ENCODE measurements at regions not wholly inside any gene's neighbourhood (a gene's known extent, or its start where the extent isn't known, plus 50 kb on each side); places are given as distances from the start of the nearest gene placed in this dataset.

- Histone ChIP-seq H3K9ac (ENCODE audit: insufficient read depth in 1 of 2, low read length in 2 of 2) (peak overlapping the region in 1 of 2 donors; percentile 16), H3K4me3 (no peak overlapping the region), H3K27me3 (ENCODE audit: control insufficient read depth in 3 of 3, insufficient read depth in 3 of 3, low read length in 2 of 3) (no peaks in the 10 kb centered on the region), H3K27ac (ENCODE audit: low read depth in 1 of 2, low read length in 1 of 2) (no peak overlapping the region), H3K9me3 (ENCODE audit: control insufficient read depth in 4 of 4, insufficient read depth in 3 of 4, low read length in 3 of 4) (no peaks in the 10 kb centered on the region), H3K36me3 (ENCODE audit: control insufficient read depth in 4 of 4, insufficient read depth in 4 of 4, low read length in 4 of 4) (no peaks in the 10 kb centered on the region), H3K4me1 (ENCODE audit: control insufficient read depth in 5 of 5, insufficient read depth in 5 of 5, low read length in 5 of 5) (peaks cover 0 to 31% (median 2%) of the 10 kb centered on the region in 5 donors)
- 58 to 68% methylated on average over 6 of the region's 6 CpGs for WGBS, 2 donors
- no peak for TF ChIP-seq CTCF (IDR thresholded peaks at IDR 0.05; ENCODE audit: control extremely low read depth, extremely low read depth)
- DNase-seq (peak; percentile 67 to 95 (median 94)), ATAC-seq (ENCODE audit: insufficient read depth, low FRiP score) (no peak)
These were observed 258.5 kb downstream of the HACE1 start for GRCh38 chr6:104601131-104601651.

GRCh38 chr6:104600639-104600931, 259.1 kb downstream of the HACE1 start:
- ATAC-seq (ENCODE audit: insufficient read depth, low FRiP score) = no peak
- WGBS, 2 donors = 62 to 78% methylated on average over 2 of the region's 2 CpGs
- Histone ChIP-seq H3K27me3 (ENCODE audit: control insufficient read depth in 3 of 3, insufficient read depth in 3 of 3, low read length in 2 of 3) (no peaks in the 10 kb centered on the region), H3K36me3 (ENCODE audit: control insufficient read depth in 4 of 4, insufficient read depth in 4 of 4, low read length in 4 of 4) (peaks cover 0 to 1% (median 0%) of the 10 kb centered on the region in 4 donors), H3K27ac (ENCODE audit: low read depth in 1 of 2, low read length in 1 of 2) (no peak overlapping the region), H3K9me3 (ENCODE audit: control insufficient read depth in 4 of 4, insufficient read depth in 3 of 4, low read length in 3 of 4) (no peaks in the 10 kb centered on the region), H3K4me3 (no peak overlapping the region), H3K4me1 (ENCODE audit: control insufficient read depth in 5 of 5, insufficient read depth in 5 of 5, low read length in 5 of 5) (peaks cover 0 to 31% (median 2%) of the 10 kb centered on the region in 5 donors), H3K9ac (ENCODE audit: insufficient read depth in 1 of 2, low read length in 2 of 2) (no peak overlapping the region)
- peak in 2 of 3 donors; percentile 65 to 71 for DNase-seq
- no peak for TF ChIP-seq CTCF (IDR thresholded peaks at IDR 0.05; ENCODE audit: control extremely low read depth, extremely low read depth)

- TF ChIP-seq CTCF (IDR thresholded peaks at IDR 0.05; ENCODE audit: control extremely low read depth, extremely low read depth) = no peak
These were observed 259.7 kb downstream of the HACE1 start for GRCh38 chr6:104599821-104600638.

More at GRCh38 chr6:104599821-104600638, 259.7 kb downstream of the HACE1 start:
- H3K27ac ChIP-seq (ENCODE audit: low read depth in 1 of 2, low read length in 1 of 2) = no peak overlapping the region
- H3K9me3 ChIP-seq (ENCODE audit: control insufficient read depth in 4 of 4, insufficient read depth in 3 of 4, low read length in 3 of 4) = no peaks in the 10 kb centered on the region
- no peak for ATAC-seq (ENCODE audit: insufficient read depth, low FRiP score)
- peaks cover 0 to 31% (median 2%) of the 10 kb centered on the region in 5 donors for H3K4me1 ChIP-seq (ENCODE audit: control insufficient read depth in 5 of 5, insufficient read depth in 5 of 5, low read length in 5 of 5)
- no peaks in the 10 kb centered on the region for H3K27me3 ChIP-seq (ENCODE audit: control insufficient read depth in 3 of 3, insufficient read depth in 3 of 3, low read length in 2 of 3)
- DNase-seq = no peak
- H3K4me3 ChIP-seq = no peak overlapping the region
- no peak overlapping the region for H3K9ac ChIP-seq (ENCODE audit: insufficient read depth in 1 of 2, low read length in 2 of 2)
- WGBS, 2 donors = 67 to 76% methylated on average over 3 of the region's 3 CpGs
- H3K36me3 ChIP-seq (ENCODE audit: control insufficient read depth in 4 of 4, insufficient read depth in 4 of 4, low read length in 4 of 4) = peaks cover 0 to 1% (median 0%) of the 10 kb centered on the region in 4 donors
